ENCODE measurements at regions not wholly inside any gene's neighbourhood (a gene's known extent, or its start where the extent isn't known, plus 50 kb on each side); places are given as distances from the start of the nearest gene placed in this dataset.

DNA sequence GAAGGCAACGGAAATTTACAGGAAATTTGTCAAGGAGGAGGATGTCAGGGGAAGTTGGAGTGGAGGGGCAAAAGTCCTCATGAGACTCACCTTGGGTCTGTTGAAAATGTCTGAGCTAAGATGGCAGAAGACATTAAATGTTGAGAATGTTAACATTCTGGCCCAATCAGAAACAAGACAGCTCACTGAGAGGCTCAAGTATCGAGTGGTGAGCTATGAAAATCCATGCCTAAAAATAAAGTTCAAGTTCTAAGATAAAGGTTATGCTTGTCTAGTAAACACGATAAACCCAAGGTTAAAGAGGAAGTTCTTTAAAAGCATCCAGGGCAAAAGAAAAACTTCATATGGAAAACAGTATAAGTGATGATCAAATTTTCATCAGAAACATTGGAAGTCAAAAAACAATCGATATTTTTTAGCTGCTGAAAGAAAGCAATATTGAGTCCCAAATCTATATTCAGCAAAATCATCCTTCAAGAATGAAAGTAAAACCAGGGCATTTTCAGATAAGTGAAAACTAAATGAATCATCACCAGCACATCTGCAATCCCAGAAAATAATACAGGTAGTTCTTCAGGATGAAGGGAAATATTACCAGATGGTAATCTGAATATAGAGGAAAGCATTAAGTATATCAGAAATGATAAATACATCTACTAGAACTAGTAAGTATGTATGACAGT, 462.4 kb downstream of the TLL1 start:
- Histone ChIP-seq H3K27me3 (ENCODE audit: insufficient read depth, low read length) (no peaks in the 10 kb centered on the region), H2AFZ (ENCODE audit: low read length, unreplicated experiment) (peak overlapping the region; percentile 61), H3K36me3 (ENCODE audit: insufficient read depth, low read length) (no peaks in the 10 kb centered on the region), H3K27ac (ENCODE audit: low read depth, low read length) (no peak overlapping the region), H3K4me3 (ENCODE audit: low read depth, low read length) (peak overlapping the region; percentile 31; the same call in 1 of the 2 replicates), H3K4me1 (ENCODE audit: control insufficient read depth, insufficient read depth, low read length, unreplicated experiment) (peaks cover 3% of the 10 kb centered on the region), H3K79me2 (ENCODE audit: control insufficient read depth, insufficient read depth, low read length, unreplicated experiment) (no peaks in the 10 kb centered on the region)

GRCh38 chr4:166341992-166342391, 469.0 kb downstream of the TLL1 start:
- Histone ChIP-seq H3K36me3 (ENCODE audit: insufficient read depth, low read length) (no peaks in the 10 kb centered on the region), H3K27ac (ENCODE audit: low read depth, low read length) (no peak overlapping the region)

DNA sequence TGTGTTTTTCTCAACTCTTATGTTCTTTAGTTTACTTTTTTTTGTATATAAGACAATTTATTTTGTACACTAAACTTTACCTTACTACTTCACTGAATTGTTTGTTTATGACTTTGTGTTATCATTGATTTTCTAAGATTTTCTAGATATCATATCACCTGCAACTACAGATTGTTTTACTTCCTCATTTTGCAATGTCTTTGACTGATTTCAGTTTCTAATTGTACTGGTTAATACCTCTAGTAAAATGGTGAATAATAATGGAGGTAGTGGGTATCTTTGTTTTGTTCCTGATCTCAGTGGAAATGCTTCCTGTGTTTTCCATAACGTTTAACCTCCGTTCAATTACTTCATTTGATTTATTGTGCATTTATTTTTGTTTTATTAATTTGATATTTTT, 490.2 kb downstream of the TLL1 start:
- H3K4me3 ChIP-seq (ENCODE audit: low read depth, low read length): no peak overlapping the region
- no peaks in the 10 kb centered on the region for H3K4me1 ChIP-seq (ENCODE audit: control insufficient read depth, insufficient read depth, low read length, unreplicated experiment)
- no peaks in the 10 kb centered on the region for H3K36me3 ChIP-seq (ENCODE audit: insufficient read depth, low read length)
- no peaks in the 10 kb centered on the region for H3K79me2 ChIP-seq (ENCODE audit: control insufficient read depth, insufficient read depth, low read length, unreplicated experiment)
- H2AFZ ChIP-seq (ENCODE audit: low read length, unreplicated experiment): no peak overlapping the region
- H3K27ac ChIP-seq (ENCODE audit: low read depth, low read length): no peak overlapping the region
- no peaks in the 10 kb centered on the region for H3K27me3 ChIP-seq (ENCODE audit: insufficient read depth, low read length)

More at GRCh38 chr4:166341992-166342391, 469.0 kb downstream of the TLL1 start:
- no peaks in the 10 kb centered on the region for H3K79me2 ChIP-seq (ENCODE audit: control insufficient read depth, insufficient read depth, low read length, unreplicated experiment)
- H3K4me3 ChIP-seq (ENCODE audit: low read depth, low read length): no peak overlapping the region
- no peaks in the 10 kb centered on the region for H3K4me1 ChIP-seq (ENCODE audit: control insufficient read depth, insufficient read depth, low read length, unreplicated experiment)
- no peaks in the 10 kb centered on the region for H3K27me3 ChIP-seq (ENCODE audit: insufficient read depth, low read length)
- peak overlapping the region; percentile 19 for H2AFZ ChIP-seq (ENCODE audit: low read length, unreplicated experiment)

DNA sequence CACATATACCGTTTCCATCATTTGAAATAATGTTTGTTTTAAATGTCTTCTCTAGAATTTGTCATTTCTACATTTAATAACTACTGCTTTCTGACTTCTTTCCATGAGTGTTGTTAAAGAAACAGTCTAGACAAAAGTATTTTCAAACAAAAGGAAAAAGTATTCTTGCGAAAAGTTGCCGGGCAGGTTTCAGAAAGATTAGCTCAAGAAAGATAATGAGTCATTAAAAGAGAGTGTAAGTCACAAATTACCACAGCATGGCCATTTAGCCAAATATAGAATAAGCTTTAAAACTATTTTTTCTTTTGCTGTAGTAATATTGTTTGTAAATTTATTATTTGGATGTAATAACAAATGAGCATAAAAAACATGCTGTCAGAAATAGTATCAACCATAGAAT, 493.0 kb downstream of the TLL1 start:
- no peak overlapping the region for H3K4me3 ChIP-seq (ENCODE audit: low read depth, low read length)
- H3K4me1 ChIP-seq (ENCODE audit: control insufficient read depth, insufficient read depth, low read length, unreplicated experiment): no peaks in the 10 kb centered on the region
- no peaks in the 10 kb centered on the region for H3K79me2 ChIP-seq (ENCODE audit: control insufficient read depth, insufficient read depth, low read length, unreplicated experiment)
- H3K27ac ChIP-seq (ENCODE audit: low read depth, low read length): no peak overlapping the region
- no peaks in the 10 kb centered on the region for H3K36me3 ChIP-seq (ENCODE audit: insufficient read depth, low read length)
- H3K27me3 ChIP-seq (ENCODE audit: insufficient read depth, low read length): no peaks in the 10 kb centered on the region
- H2AFZ ChIP-seq (ENCODE audit: low read length, unreplicated experiment): no peak overlapping the region

DNA sequence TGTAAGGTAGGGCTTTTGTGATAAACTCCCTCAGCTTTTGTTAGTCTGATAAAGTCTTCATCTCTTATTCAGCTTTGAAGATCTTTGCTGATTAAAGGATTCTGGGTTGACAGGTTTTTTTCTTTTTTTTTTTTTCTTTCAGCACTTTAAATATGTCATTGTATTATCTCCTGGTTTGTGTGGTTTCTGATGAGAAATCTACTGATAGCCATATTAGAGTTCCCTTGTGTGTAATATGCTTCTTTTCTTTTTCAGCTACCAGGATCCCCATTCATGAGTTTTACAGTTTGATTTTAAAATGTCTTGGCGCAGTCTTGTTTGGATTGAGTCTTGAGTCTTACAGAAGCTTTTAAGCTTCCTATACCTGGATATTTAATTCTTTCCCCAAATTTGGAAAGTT, 504.5 kb downstream of the TLL1 start:
- Histone ChIP-seq H3K27ac (ENCODE audit: low read depth, low read length) (no peak overlapping the region), H3K79me2 (ENCODE audit: control insufficient read depth, insufficient read depth, low read length, unreplicated experiment) (no peaks in the 10 kb centered on the region), H2AFZ (ENCODE audit: low read length, unreplicated experiment) (no peak overlapping the region), H3K4me3 (ENCODE audit: low read depth, low read length) (no peak overlapping the region), H3K36me3 (ENCODE audit: insufficient read depth, low read length) (no peaks in the 10 kb centered on the region), H3K27me3 (ENCODE audit: insufficient read depth, low read length) (no peaks in the 10 kb centered on the region), H3K4me1 (ENCODE audit: control insufficient read depth, insufficient read depth, low read length, unreplicated experiment) (no peaks in the 10 kb centered on the region)

DNA sequence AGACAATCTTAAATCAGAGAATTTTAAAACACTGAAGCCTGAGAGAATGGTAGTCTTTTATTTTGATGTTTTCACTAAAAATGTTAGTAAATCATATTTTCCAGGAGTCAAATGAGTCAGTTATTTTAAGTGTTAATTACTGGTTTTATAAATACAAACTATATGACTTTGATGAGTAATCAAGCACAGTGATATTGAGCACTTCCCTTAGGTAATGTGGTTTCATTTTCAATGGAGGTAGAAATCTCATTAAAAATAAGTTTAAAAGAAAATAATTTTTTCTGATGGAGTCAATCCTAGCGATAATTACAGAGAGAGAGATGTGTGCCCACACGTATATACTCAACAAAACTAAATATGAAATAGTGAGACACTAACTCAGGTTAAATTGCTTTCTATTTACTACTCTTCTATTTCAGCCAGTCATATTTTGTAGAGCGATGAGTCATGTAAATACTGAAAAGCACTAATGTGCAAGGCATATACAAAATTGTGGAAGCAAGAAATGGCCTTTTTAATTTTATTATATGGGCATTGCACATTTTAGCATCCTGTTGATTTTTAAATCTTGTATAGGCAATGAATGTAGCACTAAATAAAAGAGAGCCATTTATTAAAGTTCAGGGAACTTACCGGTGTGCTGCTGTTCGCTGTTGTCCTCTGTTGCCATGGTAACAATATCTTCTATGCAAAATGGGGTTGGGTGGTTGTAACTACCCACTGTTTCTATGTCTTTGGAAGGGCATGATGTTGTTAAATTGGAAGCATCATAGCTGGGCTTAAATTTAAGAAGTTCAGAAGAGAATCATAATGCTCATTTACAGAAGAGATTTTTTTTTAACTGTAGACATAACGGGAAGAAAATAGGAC, 513.7 kb downstream of the TLL1 start:
- Histone ChIP-seq H2AFZ (ENCODE audit: low read length, unreplicated experiment) (peak overlapping the region; percentile 56), H3K27ac (ENCODE audit: low read depth, low read length) (no peak overlapping the region), H3K4me1 (ENCODE audit: control insufficient read depth, insufficient read depth, low read length, unreplicated experiment) (no peaks in the 10 kb centered on the region), H3K27me3 (ENCODE audit: insufficient read depth, low read length) (no peaks in the 10 kb centered on the region), H3K79me2 (ENCODE audit: control insufficient read depth, insufficient read depth, low read length, unreplicated experiment) (no peaks in the 10 kb centered on the region), H3K4me3 (ENCODE audit: low read depth, low read length) (no peak overlapping the region), H3K36me3 (ENCODE audit: insufficient read depth, low read length) (no peaks in the 10 kb centered on the region)

- no peaks in the 10 kb centered on the region for H3K27me3 ChIP-seq (ENCODE audit: insufficient read depth, low read length)
- no peaks in the 10 kb centered on the region for H3K36me3 ChIP-seq (ENCODE audit: insufficient read depth, low read length)
- H3K79me2 ChIP-seq (ENCODE audit: control insufficient read depth, insufficient read depth, low read length, unreplicated experiment): no peaks in the 10 kb centered on the region
- H2AFZ ChIP-seq (ENCODE audit: low read length, unreplicated experiment): no peak overlapping the region
- H3K4me3 ChIP-seq (ENCODE audit: low read depth, low read length): no peak overlapping the region
- H3K27ac ChIP-seq (ENCODE audit: low read depth, low read length): no peak overlapping the region
- H3K4me1 ChIP-seq (ENCODE audit: control insufficient read depth, insufficient read depth, low read length, unreplicated experiment): no peaks in the 10 kb centered on the region
Observed at GRCh38 chr4:166391501-166391900, 518.5 kb downstream of the TLL1 start.

GRCh38 chr4:166399021-166399420, 526.0 kb downstream of the TLL1 start:
- H3K4me3 ChIP-seq (ENCODE audit: low read depth, low read length): no peak overlapping the region
- H3K27me3 ChIP-seq (ENCODE audit: insufficient read depth, low read length): no peaks in the 10 kb centered on the region
- H2AFZ ChIP-seq (ENCODE audit: low read length, unreplicated experiment): peak overlapping the region; percentile 32
- no peaks in the 10 kb centered on the region for H3K36me3 ChIP-seq (ENCODE audit: insufficient read depth, low read length)
- H3K79me2 ChIP-seq (ENCODE audit: control insufficient read depth, insufficient read depth, low read length, unreplicated experiment): no peaks in the 10 kb centered on the region
- no peaks in the 10 kb centered on the region for H3K4me1 ChIP-seq (ENCODE audit: control insufficient read depth, insufficient read depth, low read length, unreplicated experiment)
- no peak overlapping the region for H3K27ac ChIP-seq (ENCODE audit: low read depth, low read length)

DNA sequence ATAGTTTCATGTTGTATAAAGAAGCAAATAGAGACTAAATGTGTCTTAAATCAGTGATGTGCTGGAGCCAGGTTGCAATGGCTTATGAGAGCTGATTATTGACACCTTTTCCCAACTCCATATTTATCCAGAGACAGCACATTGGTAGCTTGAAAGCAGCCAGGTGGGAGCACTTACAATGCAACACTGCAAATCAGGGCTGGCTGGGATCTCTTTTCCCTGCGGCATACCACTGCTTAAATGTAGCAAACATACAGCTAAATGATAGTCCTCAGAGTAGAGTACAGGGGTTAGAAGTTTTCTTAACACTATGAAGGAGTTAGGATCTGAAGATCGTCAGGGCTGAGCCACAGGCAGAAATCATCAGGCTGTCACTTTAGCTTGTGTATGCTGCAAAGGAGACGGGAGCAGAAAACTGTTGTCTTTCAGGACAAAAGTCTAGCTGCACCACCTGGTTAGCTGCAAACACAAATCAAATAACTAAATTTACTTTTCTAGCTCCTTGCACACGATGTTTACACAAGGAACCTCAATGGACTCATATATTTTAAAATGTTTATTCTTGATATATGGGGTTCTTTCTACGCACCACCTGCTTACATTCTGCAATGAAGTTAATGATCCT, 527.3 kb downstream of the TLL1 start:
- no peaks in the 10 kb centered on the region for H3K27me3 ChIP-seq (ENCODE audit: insufficient read depth, low read length)
- no peaks in the 10 kb centered on the region for H3K36me3 ChIP-seq (ENCODE audit: insufficient read depth, low read length)
- no peaks in the 10 kb centered on the region for H3K79me2 ChIP-seq (ENCODE audit: control insufficient read depth, insufficient read depth, low read length, unreplicated experiment)
- no peak overlapping the region for H3K4me3 ChIP-seq (ENCODE audit: low read depth, low read length)
- no peaks in the 10 kb centered on the region for H3K4me1 ChIP-seq (ENCODE audit: control insufficient read depth, insufficient read depth, low read length, unreplicated experiment)
- H2AFZ ChIP-seq (ENCODE audit: low read length, unreplicated experiment): no peak overlapping the region
- H3K27ac ChIP-seq (ENCODE audit: low read depth, low read length): no peak overlapping the region

DNA sequence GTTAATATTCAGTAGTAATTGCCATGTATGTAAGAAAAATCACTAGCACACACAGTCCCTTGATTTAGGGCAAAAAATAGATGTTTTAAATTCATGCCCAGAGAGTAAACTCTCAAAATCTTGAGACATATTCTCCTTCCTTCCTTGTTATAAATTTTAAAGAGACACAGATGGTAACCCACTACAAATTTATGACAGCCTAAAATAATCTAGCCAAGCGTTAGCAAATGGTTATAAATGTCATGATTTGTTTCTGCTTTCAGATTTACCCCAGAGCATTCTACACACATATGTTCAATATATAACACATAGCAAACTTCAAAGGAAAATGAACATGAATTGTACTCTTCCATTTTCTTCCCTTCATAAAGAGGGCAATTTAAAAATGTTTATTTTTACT, 540.3 kb downstream of the TLL1 start:
- Histone ChIP-seq H3K4me1 (ENCODE audit: control insufficient read depth, insufficient read depth, low read length, unreplicated experiment) (no peaks in the 10 kb centered on the region), H3K4me3 (ENCODE audit: low read depth, low read length) (no peak overlapping the region)

More for the DNA sequence above, 540.3 kb downstream of the TLL1 start:
- Histone ChIP-seq H3K27me3 (ENCODE audit: insufficient read depth, low read length) (no peaks in the 10 kb centered on the region), H3K36me3 (ENCODE audit: insufficient read depth, low read length) (no peaks in the 10 kb centered on the region), H3K79me2 (ENCODE audit: control insufficient read depth, insufficient read depth, low read length, unreplicated experiment) (no peaks in the 10 kb centered on the region), H2AFZ (ENCODE audit: low read length, unreplicated experiment) (no peak overlapping the region), H3K27ac (ENCODE audit: low read depth, low read length) (no peak overlapping the region)
